ENCODE measurements at regions not wholly inside any gene's neighbourhood (a gene's known extent, or its start where the extent isn't known, plus 50 kb on each side); places are given as distances from the start of the nearest gene placed in this dataset.
"Not testable (repeated sequence)": the region's sequence is repeated elsewhere in the genome, so short reads cannot be mapped to it uniquely, and the experiment has no call there.

- no peak for DNase-seq
- H3K9me3 ChIP-seq (replicated peaks), result no peaks in the 10 kb centered on the region
- no peaks in the 10 kb centered on the region for H3K27me3 ChIP-seq
- H3K4me1 ChIP-seq, result no peaks in the 10 kb centered on the region
- H3K27ac ChIP-seq, result no peak overlapping the region
- no peaks in the 10 kb centered on the region for H3K36me3 ChIP-seq
- no peak overlapping the region for H3K4me3 ChIP-seq
These were observed 381.9 kb upstream of the TOM1L1 start for GRCh38 chr17:54518706-54519105.

GRCh38 chr17:54521137-54521536, 379.5 kb upstream of the TOM1L1 start:
- Histone ChIP-seq H3K4me1 (no peaks in the 10 kb centered on the region), H3K27me3 (no peaks in the 10 kb centered on the region), H3K27ac (no peak overlapping the region), H3K36me3 (no peaks in the 10 kb centered on the region), H3K4me3 (no peak overlapping the region), H3K9me3 (replicated peaks) (no peaks in the 10 kb centered on the region)
- DNase-seq, result no peak

GRCh38 chr17:54524501-54524900, 376.2 kb upstream of the TOM1L1 start:
- Histone ChIP-seq H3K9me3 (replicated peaks) (no peaks in the 10 kb centered on the region), H3K4me1 (no peaks in the 10 kb centered on the region), H3K4me3 (no peak overlapping the region), H3K36me3 (no peaks in the 10 kb centered on the region), H3K27me3 (no peaks in the 10 kb centered on the region), H3K27ac (no peak overlapping the region)
- DNase-seq, result no peak

- H3K27me3 ChIP-seq, result no peaks in the 10 kb centered on the region
- no peak for DNase-seq
- H3K4me1 ChIP-seq, result no peaks in the 10 kb centered on the region
- H3K4me3 ChIP-seq, result no peak overlapping the region
- no peaks in the 10 kb centered on the region for H3K36me3 ChIP-seq
- no peak overlapping the region for H3K27ac ChIP-seq
- H3K9me3 ChIP-seq (replicated peaks), result no peaks in the 10 kb centered on the region
These were observed 372.7 kb upstream of the TOM1L1 start for GRCh38 chr17:54527941-54528340.

- Histone ChIP-seq H3K9me3 (replicated peaks) (no peaks in the 10 kb centered on the region), H3K27me3 (no peaks in the 10 kb centered on the region), H3K36me3 (no peaks in the 10 kb centered on the region), H3K4me1 (no peaks in the 10 kb centered on the region), H3K27ac (no peak overlapping the region), H3K4me3 (no peak overlapping the region)
- no peak for DNase-seq
These were observed 370.3 kb upstream of the TOM1L1 start for GRCh38 chr17:54530398-54530797.

GRCh38 chr17:54536306-54536705, 364.3 kb upstream of the TOM1L1 start:
- Histone ChIP-seq H3K27ac (no peak overlapping the region), H3K36me3 (no peaks in the 10 kb centered on the region), H3K4me3 (no peak overlapping the region), H3K4me1 (no peaks in the 10 kb centered on the region), H3K27me3 (no peaks in the 10 kb centered on the region), H3K9me3 (replicated peaks) (no peaks in the 10 kb centered on the region)
- DNase-seq, result no peak

- Histone ChIP-seq H3K36me3 (no peaks in the 10 kb centered on the region), H3K4me3 (no peak overlapping the region), H3K27me3 (no peaks in the 10 kb centered on the region), H3K9me3 (replicated peaks) (no peaks in the 10 kb centered on the region), H3K4me1 (no peaks in the 10 kb centered on the region), H3K27ac (no peak overlapping the region)
- no peak for DNase-seq
These were observed 363.0 kb upstream of the TOM1L1 start for GRCh38 chr17:54537656-54538055.

- Histone ChIP-seq H3K36me3 (no peaks in the 10 kb centered on the region), H3K27me3 (no peaks in the 10 kb centered on the region), H3K27ac (no peak overlapping the region), H3K9me3 (replicated peaks) (no peaks in the 10 kb centered on the region), H3K4me3 (no peak overlapping the region), H3K4me1 (no peaks in the 10 kb centered on the region)
- peak; percentile 16 to 38 for DNase-seq
These were observed 356.4 kb upstream of the TOM1L1 start for GRCh38 chr17:54544249-54544648.

- no peaks in the 10 kb centered on the region for H3K9me3 ChIP-seq (replicated peaks)
- H3K4me1 ChIP-seq, result no peaks in the 10 kb centered on the region
- H3K4me3 ChIP-seq, result no peak overlapping the region
- no peak for DNase-seq
- no peaks in the 10 kb centered on the region for H3K36me3 ChIP-seq
- H3K27ac ChIP-seq, result no peak overlapping the region
- no peaks in the 10 kb centered on the region for H3K27me3 ChIP-seq
These were observed 340.8 kb upstream of the TOM1L1 start for GRCh38 chr17:54559883-54560282.

GRCh38 chr17:54608634-54609155, 292.0 kb upstream of the TOM1L1 start:
- no peaks in the 10 kb centered on the region for H3K4me1 ChIP-seq
- DNase-seq, result no peak
- H3K36me3 ChIP-seq, result no peaks in the 10 kb centered on the region
- H3K27me3 ChIP-seq, result no peaks in the 10 kb centered on the region
- no peaks in the 10 kb centered on the region for H3K9me3 ChIP-seq (replicated peaks)
- H3K4me3 ChIP-seq, result no peak overlapping the region
- H3K27ac ChIP-seq, result no peak overlapping the region

GRCh38 chr17:54620399-54620978, 280.2 kb upstream of the TOM1L1 start:
- no peaks in the 10 kb centered on the region for H3K27me3 ChIP-seq
- H3K4me1 ChIP-seq, result no peaks in the 10 kb centered on the region
- no peak overlapping the region for H3K4me3 ChIP-seq
- no peak for DNase-seq
- no peaks in the 10 kb centered on the region for H3K9me3 ChIP-seq (replicated peaks)
- no peak overlapping the region for H3K27ac ChIP-seq
- H3K36me3 ChIP-seq, result no peaks in the 10 kb centered on the region

- no peaks in the 10 kb centered on the region for H3K27me3 ChIP-seq
- H3K4me3 ChIP-seq, result no peak overlapping the region
- no peaks in the 10 kb centered on the region for H3K4me1 ChIP-seq
- no peak for DNase-seq
- H3K9me3 ChIP-seq (replicated peaks), result no peaks in the 10 kb centered on the region
- H3K27ac ChIP-seq, result no peak overlapping the region
- no peaks in the 10 kb centered on the region for H3K36me3 ChIP-seq
These were observed 276.9 kb upstream of the TOM1L1 start for GRCh38 chr17:54623746-54624145.

GRCh38 chr17:54626146-54626703, 274.4 kb upstream of the TOM1L1 start:
- Histone ChIP-seq H3K27ac (no peak overlapping the region), H3K36me3 (no peaks in the 10 kb centered on the region), H3K4me1 (no peaks in the 10 kb centered on the region), H3K27me3 (no peaks in the 10 kb centered on the region), H3K9me3 (replicated peaks) (no peaks in the 10 kb centered on the region), H3K4me3 (no peak overlapping the region)
- DNase-seq, result peak; percentile 44 to 57

- not testable (repeated sequence) for H3K36me3 ChIP-seq; H3K4me1 ChIP-seq; DNase-seq; H3K4me3 ChIP-seq; H3K27me3 ChIP-seq; H3K9me3 ChIP-seq (replicated peaks); H3K27ac ChIP-seq
These were observed 261.2 kb upstream of the TOM1L1 start for GRCh38 chr17:54639426-54639825.

GRCh38 chr17:54662978-54663876, 237.4 kb upstream of the TOM1L1 start:
- DNase-seq, result peak; percentile 67 to 69
- H3K4me3 ChIP-seq, result no peak overlapping the region
- H3K9me3 ChIP-seq (replicated peaks), result no peaks in the 10 kb centered on the region
- H3K36me3 ChIP-seq, result no peaks in the 10 kb centered on the region
- peak overlapping the region; percentile 48 for H3K27ac ChIP-seq
- no peaks in the 10 kb centered on the region for H3K4me1 ChIP-seq
- no peaks in the 10 kb centered on the region for H3K27me3 ChIP-seq
